H9 (cell line): ENCODE measurements at regions not wholly inside any gene's neighbourhood (a gene's known extent, or its start where the extent isn't known, plus 50 kb on each side); places are given as distances from the start of the nearest gene placed in this dataset.

Experiments used
- DNase-seq: peaks from one replicate; pipeline ENCODE4 v3.0.0-alpha.2; 2017
- H2AFZ ChIP-seq: one replicate; pipeline ENCODE4 v1.6.1; 2013; ENCODE audit warnings: mild to moderate bottlenecking, low read length, control low read depth, moderate library complexity
- H2AK5ac ChIP-seq: 2 replicates; pipeline ENCODE4 v1.6.1; 2013; ENCODE audit warnings: low read length, control low read depth, mixed read lengths; ENCODE audit not compliant: insufficient read length
- H2BK120ac ChIP-seq: one replicate; pipeline ENCODE4 v1.6.1; 2013; ENCODE audit warnings: low read depth, mild to moderate bottlenecking, low read length, control low read depth, inconsistent platforms; ENCODE audit not compliant: poor library complexity, severe bottlenecking
- H2BK12ac ChIP-seq: 2 replicates; pipeline ENCODE4 v1.6.1; 2013; ENCODE audit warnings: low read length, control low read depth, mixed read lengths, low read depth; ENCODE audit not compliant: insufficient read length
- H2BK15ac ChIP-seq: 2 replicates; pipeline ENCODE4 v1.6.1; 2013; ENCODE audit warnings: low read depth, low read length, control low read depth
- H2BK20ac ChIP-seq: one replicate; pipeline ENCODE4 v1.6.1; 2013; ENCODE audit warnings: low read depth, mild to moderate bottlenecking, low read length, control low read depth, inconsistent platforms; ENCODE audit not compliant: poor library complexity, severe bottlenecking
- H2BK5ac ChIP-seq: 2 replicates; pipeline ENCODE4 v1.6.1; 2013; ENCODE audit warnings: low read length, control low read depth, mixed read lengths; ENCODE audit not compliant: insufficient read length
- H3K14ac ChIP-seq: 2 replicates; pipeline ENCODE4 v1.6.1; 2013; ENCODE audit warnings: low read length, control low read depth; ENCODE audit not compliant: insufficient read depth
- H3K18ac ChIP-seq: 2 replicates; pipeline ENCODE4 v1.6.1; 2013; ENCODE audit warnings: low read depth, mild to moderate bottlenecking, mixed read lengths, low read length, control low read depth; ENCODE audit not compliant: insufficient read length
- H3K23ac ChIP-seq: 2 replicates; pipeline ENCODE4 v1.6.1; 2013; ENCODE audit warnings: low read length, control low read depth, mixed read lengths, low read depth; ENCODE audit not compliant: insufficient read length
- H3K23me2 ChIP-seq: 2 replicates; pipeline ENCODE4 v1.6.1; 2013; ENCODE audit warnings: low read depth, mild to moderate bottlenecking, mixed read lengths, low read length, control low read depth; ENCODE audit not compliant: insufficient read length, poor library complexity, severe bottlenecking
- H3K27ac ChIP-seq: 2 replicates; pipeline ENCODE4 v1.5.1; 2013; ENCODE audit warnings: low read length, control low read depth, mixed read lengths, low read depth; ENCODE audit not compliant: insufficient read length
- H3K27me3 ChIP-seq: 2 replicates; pipeline ENCODE4 v1.6.1; 2013; ENCODE audit warnings: low read length, control low read depth, inconsistent platforms; ENCODE audit not compliant: insufficient read depth
- H3K4ac ChIP-seq: 2 replicates; pipeline ENCODE4 v1.6.1; 2013; ENCODE audit warnings: low read depth, mild to moderate bottlenecking, control low read depth, inconsistent platforms, low read length, moderate library complexity
- H3K4me1 ChIP-seq: 2 replicates; pipeline ENCODE4 v1.6.1; 2013; ENCODE audit warnings: low read length, control low read depth, inconsistent platforms; ENCODE audit not compliant: insufficient read depth
- H3K4me2 ChIP-seq: 2 replicates; pipeline ENCODE4 v1.6.1; 2013; ENCODE audit warnings: low read length, control low read depth, mixed read lengths; ENCODE audit not compliant: insufficient read length, insufficient read depth
- H3K56ac ChIP-seq: 2 replicates; pipeline ENCODE4 v1.6.1; 2013; ENCODE audit warnings: low read depth, mild to moderate bottlenecking, mixed read lengths, low read length, control low read depth; ENCODE audit not compliant: insufficient read length
- H3K79me1 ChIP-seq: 2 replicates; pipeline ENCODE4 v1.6.1; 2013; ENCODE audit warnings: low read depth, mild to moderate bottlenecking, moderate library complexity, low read length, control low read depth, inconsistent platforms; ENCODE audit not compliant: insufficient read depth, poor library complexity, severe bottlenecking
- H3K79me2 ChIP-seq: 2 replicates; pipeline ENCODE4 v1.6.1; 2013; ENCODE audit warnings: low read length, control low read depth, inconsistent platforms; ENCODE audit not compliant: insufficient read depth
- H3K9ac ChIP-seq: 2 replicates; pipeline ENCODE4 v1.6.1; 2013; ENCODE audit warnings: low read length, control low read depth, mixed read lengths; ENCODE audit not compliant: insufficient read length; ENCODE audit errors: extremely low read depth
- H3K9me3 ChIP-seq: one replicate; pipeline ENCODE4 v1.6.1; 2013; ENCODE audit warnings: low read depth, low read length, inconsistent platforms; ENCODE audit not compliant: control insufficient read depth
- H3T11ph ChIP-seq: one replicate; pipeline ENCODE4 v1.6.1; 2013; ENCODE audit warnings: mild to moderate bottlenecking, low read length, control low read depth, inconsistent platforms
- H4K20me1 ChIP-seq: one replicate; pipeline ENCODE4 v1.6.1; 2013; ENCODE audit not compliant: control insufficient read depth, insufficient read length, insufficient read depth
- H4K5ac ChIP-seq: 2 replicates; pipeline ENCODE4 v1.6.1; 2013; ENCODE audit warnings: low read depth, mild to moderate bottlenecking, mixed read lengths, low read length, control low read depth; ENCODE audit not compliant: insufficient read length
- H4K8ac ChIP-seq: replicated peaks from 2 replicates; pipeline ENCODE4 v1.6.1; 2013; ENCODE audit warnings: low read length, control low read depth, mixed read lengths, low read depth; ENCODE audit not compliant: insufficient read length
- H4K91ac ChIP-seq: 2 replicates; pipeline ENCODE4 v1.6.1; 2013; ENCODE audit warnings: low read depth, mild to moderate bottlenecking, moderate library complexity, mixed read lengths, low read length, control low read depth; ENCODE audit not compliant: insufficient read length
- H3K27ac Mint-ChIP-seq, 3 experiments: 2 replicates in 2 of 3; 3 replicates in 1 of 3; pipeline ENCODE4 v1.8.0; 2020 to 2021; ENCODE audit warnings: mixed read lengths in 3 of 3, mild to moderate bottlenecking in 1 of 3, moderate library complexity in 1 of 3
- H3K27me3 Mint-ChIP-seq: 2 replicates; pipeline ENCODE4 v1.8.0; 2021; ENCODE audit warnings: low read depth, mild to moderate bottlenecking, moderate library complexity, mixed read lengths
- H3K36me3 Mint-ChIP-seq, 3 experiments: 2 replicates in 2 of 3; 3 replicates in 1 of 3; pipeline ENCODE4 v1.8.0; 2020 to 2021; ENCODE audit warnings: low read depth in 3 of 3, mixed read lengths in 3 of 3; ENCODE audit not compliant: insufficient read depth in 1 of 3
- H3K4me1 Mint-ChIP-seq, 2 experiments: 2 replicates each; pipeline ENCODE4 v1.8.0; 2020; ENCODE audit warnings: mixed read lengths in 2 of 2
- H3K4me3 Mint-ChIP-seq, 2 experiments: 2 replicates in 1 of 2; 3 replicates in 1 of 2; pipeline ENCODE4 v1.8.0; 2020 to 2021; ENCODE audit warnings: mild to moderate bottlenecking in 2 of 2, mixed read lengths in 2 of 2, moderate library complexity in 1 of 2
- H3K9me3 Mint-ChIP-seq, 2 experiments: 2 replicates in 1 of 2; 3 replicates in 1 of 2; pipeline ENCODE4 v1.8.0; 2020; ENCODE audit warnings: mild to moderate bottlenecking in 2 of 2, mixed read lengths in 2 of 2, moderate library complexity in 1 of 2
- CTCF ChIP-seq: fragments of 200-600 bp; sonication (generic); conservative IDR thresholded peaks from 3 replicates; pipeline ENCODE4 v1.8.0; 2021; ENCODE audit warnings: antibody characterized with exemption, mild to moderate bottlenecking
- WGBS: extraction: QIAGEN DNeasy Blood & Tissue Kit; methylation state at CpG from one replicate; pipeline ENCODE4 v1.1.7; 2013; ENCODE audit warnings: missing lambda C conversion rate, low lambda C conversion rate, mixed read lengths; ENCODE audit not compliant: insufficient read length; ENCODE audit errors: extremely low coverage; 5-methylcytosine and 5-hydroxymethylcytosine counted together

GRCh38 chr10:27600930-27601329 lies 96.8 kb downstream of the RAB18 start:
- Histone ChIP-seq H4K5ac (no peak overlapping the region), H3K23me2 (no peaks in the 10 kb centered on the region), H3K4me1 (no peaks in the 10 kb centered on the region), H3T11ph (no peak overlapping the region), H3K79me2 (no peaks in the 10 kb centered on the region), H2BK120ac (no peak overlapping the region), H4K8ac (no peak overlapping the region), H3K4ac (no peak overlapping the region), H3K56ac (no peak overlapping the region), H3K14ac (no peak overlapping the region), H2BK12ac (no peak overlapping the region), H3K79me1 (no peaks in the 10 kb centered on the region), H3K23ac (no peak overlapping the region), H3K9me3 (no peaks in the 10 kb centered on the region), H3K4me2 (no peak overlapping the region), H3K27ac (no peak overlapping the region), H4K20me1 (no peaks in the 10 kb centered on the region), H2BK15ac (no peak overlapping the region), H4K91ac (no peak overlapping the region), H3K27me3 (no peaks in the 10 kb centered on the region), H2BK5ac (no peak overlapping the region), H2AK5ac (no peak overlapping the region), H3K18ac (no peak overlapping the region), H2BK20ac (no peak overlapping the region), H2AFZ (no peak overlapping the region), H3K9ac (no peak overlapping the region)
- no peak for DNase-seq
- no peak for TF ChIP-seq CTCF
- H3K27ac Mint-ChIP-seq: no peak overlapping the region
- no CpG with 5 or more reads among the region's 2 CpGs for WGBS
- H3K4me1 Mint-ChIP-seq: peaks cover 0 to 3% of the 10 kb centered on the region in 2 experiments; a peak in 1 of 4 replicates
- no peaks in the 10 kb centered on the region; a peak in 1 of 5 replicates for H3K9me3 Mint-ChIP-seq
- H3K27me3 Mint-ChIP-seq: no peaks in the 10 kb centered on the region
- no peaks in the 10 kb centered on the region for H3K36me3 Mint-ChIP-seq
- H3K4me3 Mint-ChIP-seq: no peak overlapping the region
